T47D (cell line): ENCODE measurements at regions not wholly inside any gene's neighbourhood (a gene's known extent, or its start where the extent isn't known, plus 50 kb on each side); places are given as distances from the start of the nearest gene placed in this dataset.

Experiments
- DNase-seq, 2 experiments: peaks; one replicate each; pipeline versions ENCODE4 v3.0.0 to v3.0.0-alpha.2; 2011 to 2012; ENCODE audit warnings: low read depth in 1 of 2, low spot score in 1 of 2
- JUND ChIP-seq: IDR thresholded peaks from 2 replicates; pipeline ENCODE4 v1.6.1; 2012; ENCODE audit warnings: low read depth
- in situ Hi-C: cut with HindIII; loops from 2 replicates; pipeline ENCODE4 v1.10.0; 2016; ENCODE audit warnings: low sequenced_read_pairs, low pct_unique_long_range_greater_than_20kb

DNA sequence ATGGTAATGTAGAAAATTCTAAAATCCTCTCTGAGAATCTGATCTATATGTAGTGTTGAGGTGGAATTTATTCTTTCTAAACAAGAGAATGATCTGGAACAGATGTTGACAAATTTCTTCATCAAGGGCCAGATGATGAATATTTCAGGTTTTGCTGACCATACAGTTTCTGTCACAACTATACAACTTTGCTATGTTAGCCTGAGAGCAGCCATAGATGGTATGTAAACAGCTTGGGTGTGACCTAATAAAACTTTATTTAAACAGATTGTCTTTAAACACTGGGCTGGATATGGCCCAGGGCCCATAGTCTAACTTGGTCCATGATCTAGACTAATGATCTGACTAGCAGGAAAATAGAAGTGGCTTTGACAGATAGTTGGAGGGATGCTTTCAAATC is 213.6 kb upstream of the CELF2 start:
- no peak for DNase-seq
- TF ChIP-seq JUND, result no peak
- in situ Hi-C loops, result no loop called here

DNA sequence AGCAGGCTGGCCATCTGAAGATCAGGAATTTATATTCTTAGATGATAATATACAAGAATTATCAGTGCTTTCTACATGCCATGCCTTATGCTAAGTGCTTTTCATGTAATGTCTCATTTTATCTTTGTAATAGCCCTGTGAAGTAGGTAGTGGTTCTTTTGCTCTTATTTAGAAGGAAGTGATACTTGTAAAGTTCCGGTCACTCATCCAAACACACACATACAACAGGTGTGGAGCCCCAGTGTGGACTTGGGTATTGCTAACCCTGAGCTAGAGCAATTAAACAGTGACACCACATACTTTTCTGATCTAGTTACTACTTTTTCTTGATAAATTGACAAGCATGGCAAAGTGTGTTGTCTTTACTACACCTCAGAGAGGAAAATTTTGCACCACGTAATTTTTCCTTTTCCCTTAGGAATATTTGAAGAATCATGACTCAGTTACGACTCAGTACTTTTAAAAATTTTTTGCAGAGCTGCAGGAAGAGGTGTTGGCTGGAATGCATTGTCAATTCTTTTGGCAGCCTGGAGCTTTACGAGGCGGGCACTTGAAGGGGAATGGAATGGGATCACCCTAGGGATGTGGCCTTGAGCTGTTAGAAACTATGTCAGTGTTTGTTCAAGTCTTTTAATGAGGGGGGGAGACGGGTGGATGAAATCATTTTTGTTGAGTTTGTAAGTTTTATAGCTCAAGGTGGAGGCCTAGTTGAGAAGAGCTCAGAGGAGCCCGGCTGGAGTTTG is 212.5 kb upstream of the CELF2 start:
- in situ Hi-C loops, result no loop called here
- DNase-seq, result no peak
- TF ChIP-seq JUND, result no peak

DNA sequence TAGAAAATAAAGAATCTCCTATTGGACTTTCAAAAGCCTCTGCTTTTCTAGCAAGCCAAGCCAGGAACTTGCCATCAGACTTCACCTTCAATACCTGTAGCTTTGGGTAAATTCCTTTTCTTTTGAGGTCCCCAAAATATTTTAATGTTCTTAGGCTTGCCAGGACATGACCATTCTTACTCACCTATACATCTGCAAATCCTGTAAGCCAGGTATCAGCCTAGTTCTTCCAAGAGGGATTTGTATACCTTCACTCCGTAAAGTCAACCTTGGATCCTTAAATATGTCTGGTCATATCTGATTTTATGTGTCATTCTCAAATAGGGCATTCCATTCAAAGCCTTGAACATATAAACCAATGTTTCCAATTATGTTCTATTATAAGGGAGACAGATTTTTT is 210.6 kb upstream of the CELF2 start:
- in situ Hi-C loops, result no loop called here
- no peak for DNase-seq
- no peak for TF ChIP-seq JUND

DNA sequence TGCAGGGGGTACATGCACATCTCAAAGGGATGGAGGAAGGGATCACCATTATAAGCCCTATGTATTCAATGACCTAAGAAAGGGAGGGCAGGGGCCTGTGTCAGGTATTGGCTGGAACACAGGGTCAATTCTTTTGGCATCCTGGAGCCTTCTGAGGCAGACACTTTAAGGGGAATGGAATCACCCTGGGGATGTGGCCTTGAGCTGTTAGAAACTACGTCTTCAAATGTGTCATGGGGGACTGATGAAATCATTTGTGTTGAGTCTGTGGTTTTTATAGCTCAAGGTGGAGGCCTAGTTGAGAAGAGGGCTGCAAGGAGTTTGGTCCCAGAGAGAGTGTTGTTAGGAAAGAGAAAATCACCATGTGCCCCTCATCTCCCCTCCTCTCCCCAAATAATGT is 206.1 kb upstream of the CELF2 start:
- in situ Hi-C loops, result no loop called here
- no peak for DNase-seq
- no peak for TF ChIP-seq JUND

DNA sequence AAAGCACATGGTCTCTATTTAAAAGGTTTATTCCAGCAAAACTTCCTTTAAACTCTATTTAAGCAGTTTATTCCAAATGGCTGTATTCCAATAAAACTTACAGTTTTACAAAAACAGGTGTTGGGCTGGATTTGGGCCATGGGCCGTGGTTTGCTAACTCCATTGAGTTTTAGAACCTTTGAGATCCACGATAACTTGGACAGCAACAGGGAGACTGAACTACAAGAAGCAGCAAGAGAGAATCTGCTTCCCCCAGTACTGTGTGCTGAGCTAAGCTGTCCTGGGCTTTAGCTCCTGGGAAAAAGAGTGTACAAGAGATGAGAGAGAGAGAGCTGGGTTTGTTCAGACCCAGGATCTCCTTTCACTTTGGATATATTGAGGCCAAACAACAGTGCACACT is 204.0 kb upstream of the CELF2 start:
- no peak for DNase-seq
- in situ Hi-C loops, result no loop called here
- TF ChIP-seq JUND, result no peak

DNA sequence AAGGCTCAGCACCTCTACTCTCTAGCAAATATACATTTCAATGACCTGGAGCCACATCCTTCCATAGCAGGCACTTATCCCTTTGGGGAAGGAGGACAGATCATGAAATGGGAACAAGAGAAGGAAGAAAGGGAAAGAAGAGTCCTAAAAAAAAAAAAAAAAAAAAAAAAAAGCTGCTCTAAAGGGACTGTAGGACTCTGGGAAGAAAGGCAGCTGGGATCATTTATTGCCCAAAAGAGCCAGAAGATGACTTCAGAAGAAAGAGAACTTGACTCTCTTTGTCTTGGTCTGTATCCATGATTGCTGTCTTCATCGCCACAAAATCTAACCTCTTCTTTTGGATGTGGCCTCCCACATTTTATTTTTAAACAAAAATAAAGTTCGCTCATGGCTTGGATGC is 203.6 kb upstream of the CELF2 start:
- in situ Hi-C loops, result no loop called here

DNA sequence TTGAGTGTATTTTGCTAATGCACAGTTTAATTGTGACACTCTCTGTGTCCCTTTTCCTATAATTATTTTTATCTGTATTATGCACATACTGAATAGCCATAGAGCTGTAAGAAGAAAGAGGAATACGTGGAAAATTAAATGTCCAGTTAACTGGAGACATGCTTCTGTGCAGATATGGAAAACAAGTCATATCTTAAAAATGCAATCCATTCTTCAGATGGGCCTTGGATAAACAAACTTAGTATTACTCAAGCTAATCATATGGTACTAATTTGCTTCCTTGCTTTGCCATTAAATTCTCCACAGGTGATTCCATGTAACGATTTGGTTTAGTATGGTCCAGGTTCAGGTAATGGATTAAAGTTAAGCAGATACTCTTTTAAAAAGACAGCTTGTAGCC is 201.2 kb upstream of the CELF2 start:
- in situ Hi-C loops, result no loop called here
- DNase-seq, result no peak
- no peak for TF ChIP-seq JUND

More for the DNA sequence above, 203.6 kb upstream of the CELF2 start:
- DNase-seq, result no peak
- no peak for TF ChIP-seq JUND

DNA sequence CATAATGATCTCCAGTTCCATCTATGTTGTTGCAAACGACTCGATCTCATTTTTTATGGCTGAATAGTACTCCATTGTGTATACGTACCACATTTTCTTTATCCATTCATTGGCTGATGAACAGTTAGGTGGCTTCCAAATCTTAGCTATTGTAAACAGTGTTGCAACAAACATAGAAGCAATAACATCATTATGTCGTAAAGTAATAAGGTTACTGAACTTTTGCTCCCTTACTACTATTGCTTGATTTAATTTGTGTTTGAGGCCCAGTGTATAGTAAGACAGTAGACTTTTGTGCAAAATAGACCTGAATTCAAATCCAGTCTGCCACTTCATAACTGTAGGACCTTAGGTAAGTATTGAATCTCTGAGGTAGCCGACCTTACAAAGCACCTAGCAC is 200.1 kb upstream of the CELF2 start:
- no peak for DNase-seq
- TF ChIP-seq JUND, result no peak
- in situ Hi-C loops, result no loop called here

DNA sequence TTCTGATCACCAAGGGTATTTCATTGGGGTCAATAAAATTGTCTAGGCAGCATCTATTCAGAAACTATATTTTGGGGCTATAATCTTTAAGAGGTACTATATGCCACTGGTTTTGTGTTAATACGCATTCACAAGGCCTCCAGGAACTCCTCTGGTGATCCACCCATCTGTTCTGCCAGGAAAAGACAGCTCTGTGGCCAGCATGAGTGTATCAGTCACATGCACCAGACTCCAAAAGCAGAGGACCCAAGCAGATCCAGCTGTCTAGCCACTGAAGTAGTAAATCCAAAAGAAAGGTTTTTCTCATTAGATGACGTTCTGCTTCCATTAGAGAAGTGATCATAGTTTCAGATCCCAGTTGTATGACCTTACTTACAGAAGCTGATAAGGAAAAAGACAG is 199.6 kb upstream of the CELF2 start:
- no peak for DNase-seq
- in situ Hi-C loops, result no loop called here
- TF ChIP-seq JUND, result no peak

DNA sequence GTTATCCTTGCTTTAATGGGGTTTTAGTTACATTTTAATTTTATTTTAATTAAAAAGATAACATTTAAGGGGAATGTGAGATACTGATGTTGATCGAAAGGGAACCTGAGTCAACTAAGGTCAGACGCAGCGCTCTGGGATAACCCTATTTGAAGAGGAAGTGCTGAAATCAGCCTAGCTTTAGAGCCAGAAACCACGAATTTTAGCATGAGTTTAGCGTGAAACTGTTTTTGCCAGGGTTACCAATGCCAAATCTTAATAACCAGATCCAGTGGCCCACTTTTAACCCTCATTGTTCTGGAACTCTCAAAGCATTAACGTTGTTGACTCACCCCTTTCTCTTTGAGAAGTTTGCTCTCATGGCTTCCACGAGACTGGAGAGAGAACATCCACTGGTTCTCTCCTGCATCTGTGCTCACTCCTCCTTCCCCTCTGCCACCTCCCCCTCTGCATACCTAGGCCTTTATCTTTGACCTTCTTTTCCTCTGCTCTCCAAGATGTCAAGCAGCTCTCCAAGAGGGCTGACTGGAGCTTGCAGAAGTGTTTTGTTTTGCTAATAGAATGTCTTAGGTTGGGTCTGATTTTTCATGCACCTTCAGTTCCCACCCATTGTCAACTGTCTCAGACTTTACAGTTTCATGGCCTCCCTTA is 198.3 kb upstream of the CELF2 start:
- in situ Hi-C loops, result no loop called here
- no peak for DNase-seq
- TF ChIP-seq JUND, result no peak

DNA sequence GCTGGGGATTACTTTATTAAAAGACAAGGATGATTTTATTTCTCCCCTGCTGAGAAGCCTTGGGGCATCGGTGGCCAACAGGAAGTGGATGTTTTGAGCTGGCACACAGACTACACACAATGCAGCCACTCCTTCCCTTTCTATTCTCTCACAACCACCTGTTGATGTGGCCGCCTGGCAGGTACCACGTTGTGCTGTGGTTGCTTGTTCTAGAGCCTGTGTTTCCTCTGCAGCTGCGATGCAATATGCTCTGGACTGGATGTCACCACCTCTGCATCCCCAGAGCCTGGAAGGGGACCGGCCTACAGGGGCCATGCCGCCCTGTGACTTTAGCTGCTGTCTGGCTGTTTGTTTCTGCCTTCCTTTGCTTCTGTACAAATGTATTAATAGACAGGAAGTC is 195.7 kb upstream of the CELF2 start:
- no peak for TF ChIP-seq JUND
- in situ Hi-C loops, result no loop called here
- no peak for DNase-seq

DNA sequence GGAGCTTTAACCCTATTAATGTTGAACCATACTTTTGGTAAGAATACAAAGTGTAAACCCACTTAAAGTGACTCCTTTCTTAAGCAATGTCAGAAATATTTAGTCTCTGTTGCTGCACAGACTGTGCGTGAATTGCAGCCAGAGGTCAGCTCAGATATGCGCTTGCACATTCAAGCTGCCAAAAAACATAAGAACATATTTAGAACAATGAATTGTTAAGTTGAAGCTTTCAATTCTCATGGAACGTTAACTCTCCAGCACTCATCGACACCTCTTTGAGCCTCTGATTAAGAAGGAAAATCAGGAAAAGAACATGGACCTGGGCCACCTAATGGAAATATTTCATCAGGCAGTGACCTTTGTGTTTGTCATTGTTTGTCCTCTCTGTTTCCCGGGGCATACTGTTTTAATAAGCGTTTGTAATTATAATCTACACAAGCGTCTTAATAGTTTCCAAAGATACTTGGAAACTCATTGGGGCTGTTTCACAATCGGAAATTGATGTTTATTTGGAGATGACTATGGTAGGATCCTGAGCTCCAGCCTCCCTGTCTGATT is 193.0 kb upstream of the CELF2 start:
- DNase-seq, result no peak
- in situ Hi-C loops, result no loop called here
- no peak for TF ChIP-seq JUND

DNA sequence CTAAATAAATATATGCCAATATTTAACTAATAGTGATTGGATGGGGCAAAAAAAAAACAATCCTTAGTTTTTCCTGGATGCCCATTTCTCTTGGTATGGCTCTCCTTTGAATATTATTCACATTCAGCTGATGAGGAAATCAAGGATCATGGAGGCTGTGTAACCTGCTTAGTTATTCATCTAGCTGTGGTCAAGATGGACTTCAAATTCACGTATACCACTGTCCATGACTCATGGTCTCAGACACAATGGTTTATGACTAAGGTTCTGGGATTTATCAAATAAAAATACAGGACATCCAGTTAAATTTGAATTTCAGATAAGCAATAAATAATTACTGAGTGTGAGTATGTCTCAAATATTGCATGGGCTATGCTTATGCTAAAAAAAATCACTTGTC is 191.5 kb upstream of the CELF2 start:
- in situ Hi-C loops, result no loop called here
- no peak for TF ChIP-seq JUND
- DNase-seq, result no peak
